ENCODE measurements at regions not wholly inside any gene's neighbourhood (a gene's known extent, or its start where the extent isn't known, plus 50 kb on each side); places are given as distances from the start of the nearest gene placed in this dataset.

GRCh38 chrX:38902972-38903492 is 101.8 kb downstream of the MID1IP1 start:
- Histone ChIP-seq H3K36me3 (no peaks in the 10 kb centered on the region), H3K27me3 (no peaks in the 10 kb centered on the region), H3K27ac (no peak overlapping the region), H3K4me1 (no peaks in the 10 kb centered on the region), H3K9me3 (no peaks in the 10 kb centered on the region), H3K4me3 (no peak overlapping the region)
- TF ChIP-seq, protein P1, sequence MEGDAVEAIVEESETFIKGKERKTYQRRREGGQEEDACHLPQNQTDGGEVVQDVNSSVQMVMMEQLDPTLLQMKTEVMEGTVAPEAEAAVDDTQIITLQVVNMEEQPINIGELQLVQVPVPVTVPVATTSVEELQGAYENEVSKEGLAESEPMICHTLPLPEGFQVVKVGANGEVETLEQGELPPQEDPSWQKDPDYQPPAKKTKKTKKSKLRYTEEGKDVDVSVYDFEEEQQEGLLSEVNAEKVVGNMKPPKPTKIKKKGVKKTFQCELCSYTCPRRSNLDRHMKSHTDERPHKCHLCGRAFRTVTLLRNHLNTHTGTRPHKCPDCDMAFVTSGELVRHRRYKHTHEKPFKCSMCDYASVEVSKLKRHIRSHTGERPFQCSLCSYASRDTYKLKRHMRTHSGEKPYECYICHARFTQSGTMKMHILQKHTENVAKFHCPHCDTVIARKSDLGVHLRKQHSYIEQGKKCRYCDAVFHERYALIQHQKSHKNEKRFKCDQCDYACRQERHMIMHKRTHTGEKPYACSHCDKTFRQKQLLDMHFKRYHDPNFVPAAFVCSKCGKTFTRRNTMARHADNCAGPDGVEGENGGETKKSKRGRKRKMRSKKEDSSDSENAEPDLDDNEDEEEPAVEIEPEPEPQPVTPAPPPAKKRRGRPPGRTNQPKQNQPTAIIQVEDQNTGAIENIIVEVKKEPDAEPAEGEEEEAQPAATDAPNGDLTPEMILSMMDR (IDR thresholded peaks at IDR 0.05) = no peak
- TF ChIP-seq POLR2A (IDR thresholded peaks at IDR 0.05) = no peak
- intact Hi-C loops (cut with DNase I; ENCODE audit: low total_unique reads) = no loop called here
- DNase-seq = no peak

DNA sequence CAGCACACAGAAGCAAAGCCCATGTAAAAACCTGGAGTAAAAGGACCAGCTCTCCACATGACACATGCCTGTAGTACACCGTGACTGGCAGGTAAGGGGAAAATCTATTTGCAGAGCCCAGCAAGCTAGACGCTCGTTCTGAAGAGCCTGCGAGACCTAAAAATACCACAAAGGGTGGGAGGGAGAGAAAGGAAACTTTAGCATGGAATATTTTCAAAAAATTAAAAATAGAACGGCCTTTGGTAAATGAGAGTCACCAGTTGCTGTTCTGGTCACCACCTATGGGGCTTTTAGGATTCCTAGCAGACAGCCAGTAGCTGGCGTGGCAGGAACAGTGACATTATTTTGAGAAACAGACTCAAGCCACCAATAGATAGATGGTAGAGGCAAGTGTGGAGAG is 115.5 kb downstream of the MID1IP1 start:
- Histone ChIP-seq H3K4me1 (no peaks in the 10 kb centered on the region), H3K27me3 (no peaks in the 10 kb centered on the region), H3K27ac (no peak overlapping the region), H3K4me3 (no peak overlapping the region), H3K9me3 (no peaks in the 10 kb centered on the region), H3K36me3 (no peaks in the 10 kb centered on the region)
- no peak for TF ChIP-seq POLR2A (IDR thresholded peaks at IDR 0.05)
- TF ChIP-seq, protein P1 (IDR thresholded peaks at IDR 0.05) = no peak
- no peak for DNase-seq
- intact Hi-C loops (cut with DNase I; ENCODE audit: low total_unique reads) = no loop called here

DNA sequence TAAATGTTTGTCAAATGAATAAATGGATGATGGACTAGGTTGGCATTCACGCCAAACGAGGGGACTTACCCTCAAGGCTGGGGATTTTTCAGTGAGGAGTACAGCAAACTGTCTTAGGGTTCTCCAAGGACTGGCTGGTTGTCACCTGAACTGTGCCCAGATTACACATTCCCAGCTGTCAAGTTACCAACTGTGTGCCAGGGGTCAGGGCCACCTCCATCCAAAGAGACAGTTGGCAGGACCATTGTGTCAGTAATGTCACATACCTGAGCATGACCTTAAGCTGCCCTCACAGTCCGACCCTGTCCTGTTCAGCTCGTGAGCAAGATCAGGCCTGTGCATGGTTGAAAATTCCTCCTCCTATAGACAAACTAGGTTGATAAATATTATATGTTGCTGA is 116.7 kb downstream of the MID1IP1 start:
- Histone ChIP-seq H3K36me3 (no peaks in the 10 kb centered on the region), H3K27me3 (no peaks in the 10 kb centered on the region), H3K9me3 (no peaks in the 10 kb centered on the region), H3K4me3 (no peak overlapping the region), H3K4me1 (no peaks in the 10 kb centered on the region), H3K27ac (no peak overlapping the region)
- no peak for DNase-seq
- TF ChIP-seq, protein P1 (IDR thresholded peaks at IDR 0.05) = no peak
- no peak for TF ChIP-seq POLR2A (IDR thresholded peaks at IDR 0.05)
- intact Hi-C loops (cut with DNase I; ENCODE audit: low total_unique reads) = no loop called here

DNA sequence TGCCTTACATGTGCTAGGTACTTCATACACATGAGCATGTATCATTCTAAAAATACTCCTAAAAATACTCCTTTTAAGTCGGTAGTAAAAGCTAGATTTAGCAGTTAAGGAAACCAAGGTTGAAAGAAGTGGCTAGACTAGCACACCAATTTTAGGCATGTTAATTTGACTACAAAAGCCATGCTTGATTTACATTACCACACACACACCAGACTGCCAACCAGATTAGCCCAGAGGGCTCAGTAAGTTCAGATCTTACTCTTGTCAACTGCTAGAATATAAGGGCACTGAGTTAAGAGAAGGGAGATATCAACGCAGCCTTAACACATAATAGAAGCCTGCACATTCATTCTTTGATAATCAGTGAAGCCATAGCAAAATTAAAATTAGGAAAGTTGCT is 117.9 kb downstream of the MID1IP1 start:
- no peak overlapping the region for H3K27ac ChIP-seq
- no peaks in the 10 kb centered on the region for H3K4me1 ChIP-seq
- H3K27me3 ChIP-seq = no peaks in the 10 kb centered on the region
- no peaks in the 10 kb centered on the region for H3K9me3 ChIP-seq
- TF ChIP-seq, protein P1 (IDR thresholded peaks at IDR 0.05) = no peak
- TF ChIP-seq POLR2A (IDR thresholded peaks at IDR 0.05) = no peak
- DNase-seq = no peak
- intact Hi-C loops (cut with DNase I; ENCODE audit: low total_unique reads) = no loop called here
- H3K36me3 ChIP-seq = no peaks in the 10 kb centered on the region
- no peak overlapping the region for H3K4me3 ChIP-seq

- intact Hi-C loops (cut with DNase I; ENCODE audit: low total_unique reads) = no loop called here
- TF ChIP-seq, protein P1 (IDR thresholded peaks at IDR 0.05) = no peak
These were observed 118.7 kb downstream of the MID1IP1 start for GRCh38 chrX:38919853-38920528.

More at GRCh38 chrX:38919853-38920528, 118.7 kb downstream of the MID1IP1 start:
- Histone ChIP-seq H3K36me3 (no peaks in the 10 kb centered on the region), H3K27me3 (no peaks in the 10 kb centered on the region), H3K4me1 (no peaks in the 10 kb centered on the region), H3K9me3 (no peaks in the 10 kb centered on the region), H3K4me3 (no peak overlapping the region), H3K27ac (no peak overlapping the region)
- DNase-seq = no peak

Data from uterus (tissue), 3 donors.